ENCODE measurements at regions not wholly inside any gene's neighbourhood (a gene's known extent, or its start where the extent isn't known, plus 50 kb on each side); places are given as distances from the start of the nearest gene placed in this dataset.

- Mint-ChIP-seq H3K36me3 (no peaks in the 10 kb centered on the region), H3K4me1 (ENCODE audit: low read depth) (no peaks in the 10 kb centered on the region), H3K27ac (no peak overlapping the region), H3K4me3 (no peak overlapping the region), H3K9me3 (ENCODE audit: low read depth) (no peaks in the 10 kb centered on the region), H3K27me3 (no peaks in the 10 kb centered on the region)
Measured at GRCh38 chr6:147621263-147621662, 112.8 kb downstream of the SAMD5 start.

GRCh38 chr6:147621961-147622360 is 113.5 kb downstream of the SAMD5 start:
- no peak overlapping the region for H3K4me3 Mint-ChIP-seq

GRCh38 chr6:147624946-147625515 is 116.5 kb downstream of the SAMD5 start:
- no peaks in the 10 kb centered on the region for H3K4me1 Mint-ChIP-seq (ENCODE audit: low read depth)
- H3K36me3 Mint-ChIP-seq, result no peaks in the 10 kb centered on the region
- H3K27me3 Mint-ChIP-seq, result no peaks in the 10 kb centered on the region
- no peak overlapping the region for H3K27ac Mint-ChIP-seq
- H3K4me3 Mint-ChIP-seq, result no peak overlapping the region
- no peaks in the 10 kb centered on the region for H3K9me3 Mint-ChIP-seq (ENCODE audit: low read depth)

More at GRCh38 chr6:147621961-147622360, 113.5 kb downstream of the SAMD5 start:
- H3K27me3 Mint-ChIP-seq, result no peaks in the 10 kb centered on the region
- no peak overlapping the region for H3K27ac Mint-ChIP-seq
- H3K9me3 Mint-ChIP-seq (ENCODE audit: low read depth), result no peaks in the 10 kb centered on the region
- H3K4me1 Mint-ChIP-seq (ENCODE audit: low read depth), result no peaks in the 10 kb centered on the region
- H3K36me3 Mint-ChIP-seq, result no peaks in the 10 kb centered on the region

- no peaks in the 10 kb centered on the region for H3K4me1 Mint-ChIP-seq (ENCODE audit: low read depth)
- no peaks in the 10 kb centered on the region for H3K27me3 Mint-ChIP-seq
- no peaks in the 10 kb centered on the region for H3K9me3 Mint-ChIP-seq (ENCODE audit: low read depth)
Measured at GRCh38 chr6:147625946-147626345, 117.5 kb downstream of the SAMD5 start.

GRCh38 chr6:147627411-147627810 is 118.9 kb downstream of the SAMD5 start:
- no peaks in the 10 kb centered on the region for H3K4me1 Mint-ChIP-seq (ENCODE audit: low read depth)
- H3K36me3 Mint-ChIP-seq, result no peaks in the 10 kb centered on the region
- H3K9me3 Mint-ChIP-seq (ENCODE audit: low read depth), result no peaks in the 10 kb centered on the region
- no peak overlapping the region for H3K27ac Mint-ChIP-seq
- no peaks in the 10 kb centered on the region for H3K27me3 Mint-ChIP-seq
- H3K4me3 Mint-ChIP-seq, result no peak overlapping the region

More at GRCh38 chr6:147625946-147626345, 117.5 kb downstream of the SAMD5 start:
- Mint-ChIP-seq H3K4me3 (no peak overlapping the region), H3K36me3 (no peaks in the 10 kb centered on the region), H3K27ac (no peak overlapping the region)

GRCh38 chr6:147633191-147633590 is 124.7 kb downstream of the SAMD5 start:
- no peaks in the 10 kb centered on the region for H3K27me3 Mint-ChIP-seq

GRCh38 chr6:147637620-147638195 is 129.2 kb downstream of the SAMD5 start:
- no peak overlapping the region for H3K4me3 Mint-ChIP-seq
- peaks cover 3% of the 10 kb centered on the region for H3K9me3 Mint-ChIP-seq (ENCODE audit: low read depth)
- H3K27me3 Mint-ChIP-seq, result peaks cover 3% of the 10 kb centered on the region
- no peaks in the 10 kb centered on the region for H3K36me3 Mint-ChIP-seq
- H3K4me1 Mint-ChIP-seq (ENCODE audit: low read depth), result no peaks in the 10 kb centered on the region
- H3K27ac Mint-ChIP-seq, result no peak overlapping the region

More at GRCh38 chr6:147633191-147633590, 124.7 kb downstream of the SAMD5 start:
- H3K9me3 Mint-ChIP-seq (ENCODE audit: low read depth), result peaks cover 3% of the 10 kb centered on the region
- no peaks in the 10 kb centered on the region for H3K4me1 Mint-ChIP-seq (ENCODE audit: low read depth)
- H3K36me3 Mint-ChIP-seq, result no peaks in the 10 kb centered on the region
- H3K27ac Mint-ChIP-seq, result no peak overlapping the region
- no peak overlapping the region for H3K4me3 Mint-ChIP-seq

- peaks cover 3% of the 10 kb centered on the region for H3K9me3 Mint-ChIP-seq (ENCODE audit: low read depth)
- no peak overlapping the region for H3K27ac Mint-ChIP-seq
- peaks cover 3% of the 10 kb centered on the region for H3K27me3 Mint-ChIP-seq
- H3K36me3 Mint-ChIP-seq, result no peaks in the 10 kb centered on the region
- no peaks in the 10 kb centered on the region for H3K4me1 Mint-ChIP-seq (ENCODE audit: low read depth)
- H3K4me3 Mint-ChIP-seq, result no peak overlapping the region
Measured at GRCh38 chr6:147639279-147639678, 130.8 kb downstream of the SAMD5 start.

- no peaks in the 10 kb centered on the region for H3K4me1 Mint-ChIP-seq (ENCODE audit: low read depth)
- H3K27ac Mint-ChIP-seq, result no peak overlapping the region
- H3K36me3 Mint-ChIP-seq, result no peaks in the 10 kb centered on the region
- H3K9me3 Mint-ChIP-seq (ENCODE audit: low read depth), result peaks cover 3% of the 10 kb centered on the region
- H3K4me3 Mint-ChIP-seq, result no peak overlapping the region
- peaks cover 3% of the 10 kb centered on the region for H3K27me3 Mint-ChIP-seq
Measured at GRCh38 chr6:147640606-147641005, 132.1 kb downstream of the SAMD5 start.

- Mint-ChIP-seq H3K27me3 (peaks cover 3% of the 10 kb centered on the region), H3K4me1 (ENCODE audit: low read depth) (no peaks in the 10 kb centered on the region), H3K4me3 (no peak overlapping the region), H3K9me3 (ENCODE audit: low read depth) (no peaks in the 10 kb centered on the region), H3K36me3 (no peaks in the 10 kb centered on the region), H3K27ac (no peak overlapping the region)
Measured at GRCh38 chr6:147641511-147641910, 133.0 kb downstream of the SAMD5 start.

GRCh38 chr6:147642458-147642857 is 134.0 kb downstream of the SAMD5 start:
- no peaks in the 10 kb centered on the region for H3K4me1 Mint-ChIP-seq (ENCODE audit: low read depth)
- H3K4me3 Mint-ChIP-seq, result no peak overlapping the region
- H3K27me3 Mint-ChIP-seq, result peaks cover 4% of the 10 kb centered on the region
- H3K27ac Mint-ChIP-seq, result no peak overlapping the region
- no peaks in the 10 kb centered on the region for H3K9me3 Mint-ChIP-seq (ENCODE audit: low read depth)
- no peaks in the 10 kb centered on the region for H3K36me3 Mint-ChIP-seq

- H3K4me1 Mint-ChIP-seq (ENCODE audit: low read depth), result no peaks in the 10 kb centered on the region
- H3K36me3 Mint-ChIP-seq, result no peaks in the 10 kb centered on the region
- peaks cover 4% of the 10 kb centered on the region for H3K27me3 Mint-ChIP-seq
- no peak overlapping the region for H3K4me3 Mint-ChIP-seq
- no peak overlapping the region for H3K27ac Mint-ChIP-seq
- no peaks in the 10 kb centered on the region for H3K9me3 Mint-ChIP-seq (ENCODE audit: low read depth)
Measured at GRCh38 chr6:147643341-147644200, 135.1 kb downstream of the SAMD5 start.

- no peak overlapping the region for H3K4me3 Mint-ChIP-seq
Measured at GRCh38 chr6:147648916-147649315, 140.4 kb downstream of the SAMD5 start.

GRCh38 chr6:147651249-147652063 is 143.0 kb downstream of the SAMD5 start:
- Mint-ChIP-seq H3K9me3 (ENCODE audit: low read depth) (no peaks in the 10 kb centered on the region), H3K4me1 (ENCODE audit: low read depth) (no peaks in the 10 kb centered on the region), H3K4me3 (no peak overlapping the region)

More at GRCh38 chr6:147648916-147649315, 140.4 kb downstream of the SAMD5 start:
- Mint-ChIP-seq H3K27me3 (peaks cover 1% of the 10 kb centered on the region), H3K27ac (no peak overlapping the region), H3K9me3 (ENCODE audit: low read depth) (no peaks in the 10 kb centered on the region), H3K36me3 (no peaks in the 10 kb centered on the region), H3K4me1 (ENCODE audit: low read depth) (no peaks in the 10 kb centered on the region)

GRCh38 chr6:147653631-147654030 is 145.1 kb downstream of the SAMD5 start:
- no peak overlapping the region for H3K27ac Mint-ChIP-seq
- H3K9me3 Mint-ChIP-seq (ENCODE audit: low read depth), result no peaks in the 10 kb centered on the region
- no peaks in the 10 kb centered on the region for H3K27me3 Mint-ChIP-seq
- no peaks in the 10 kb centered on the region for H3K4me1 Mint-ChIP-seq (ENCODE audit: low read depth)
- H3K4me3 Mint-ChIP-seq, result no peak overlapping the region
- H3K36me3 Mint-ChIP-seq, result no peaks in the 10 kb centered on the region

More at GRCh38 chr6:147651249-147652063, 143.0 kb downstream of the SAMD5 start:
- Mint-ChIP-seq H3K36me3 (no peaks in the 10 kb centered on the region), H3K27ac (no peak overlapping the region), H3K27me3 (peaks cover 1% of the 10 kb centered on the region)
